Skin of body (tissue), 1 donor: ENCODE measurements at regions not wholly inside any gene's neighbourhood (a gene's known extent, or its start where the extent isn't known, plus 50 kb on each side); places are given as distances from the start of the nearest gene placed in this dataset.
A peak's percentile ranks its signal among the peaks of the same experiment; 100 is the strongest.

ENCODE experiments used
- DNase-seq: peaks from one replicate; lab custom pipeline; 2025; lab: John Stamatoyannopoulos, UW

DNA sequence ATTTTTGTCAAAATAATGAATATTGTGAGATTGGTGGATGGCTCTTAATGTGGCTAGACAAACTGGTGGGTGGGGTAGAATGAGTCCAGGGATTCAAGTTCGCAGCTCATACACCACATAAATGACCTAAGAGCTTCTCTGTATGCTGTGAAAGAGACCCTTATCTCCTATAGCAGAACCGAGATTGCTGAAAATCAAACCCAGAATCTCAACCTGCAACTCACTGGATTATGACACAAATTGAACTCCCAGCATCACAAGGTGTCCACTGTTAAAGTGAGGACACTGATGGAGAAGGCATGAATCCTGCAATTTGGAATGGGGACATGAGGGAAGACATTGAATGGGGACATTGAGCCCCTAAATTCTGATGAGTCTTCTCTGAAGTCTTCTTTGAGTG lies 51.3 kb upstream of the CNKSR3 start:
- no peak for DNase-seq

DNA sequence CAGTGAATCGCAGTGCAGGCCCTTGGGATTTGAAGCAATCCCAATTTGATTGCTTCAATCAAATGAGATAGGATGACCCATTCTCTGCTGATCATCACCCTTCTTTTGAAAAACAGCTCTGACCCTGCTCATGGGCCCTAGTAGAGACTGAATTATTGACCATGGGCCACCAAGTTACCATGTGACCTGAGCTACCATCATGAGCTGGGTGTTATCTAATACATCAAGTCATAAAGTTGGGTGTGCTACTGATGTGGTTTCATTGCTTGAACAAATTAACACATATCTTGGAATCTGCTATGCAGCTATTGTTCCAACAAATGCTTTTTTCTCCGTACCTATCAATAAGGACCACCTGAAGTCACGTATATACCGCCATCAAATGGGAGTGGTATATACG lies 54.8 kb upstream of the CNKSR3 start:
- no peak for DNase-seq

- DNase-seq: no peak
Measured at GRCh38 chr6:154566866-154567265, 56.4 kb upstream of the CNKSR3 start.

GRCh38 chr6:154567695-154568220 lies 57.3 kb upstream of the CNKSR3 start:
- no peak for DNase-seq

GRCh38 chr6:154569156-154569862 lies 58.8 kb upstream of the CNKSR3 start:
- no peak for DNase-seq

GRCh38 chr6:154570505-154570904 lies 60.0 kb upstream of the CNKSR3 start:
- no peak for DNase-seq

DNA sequence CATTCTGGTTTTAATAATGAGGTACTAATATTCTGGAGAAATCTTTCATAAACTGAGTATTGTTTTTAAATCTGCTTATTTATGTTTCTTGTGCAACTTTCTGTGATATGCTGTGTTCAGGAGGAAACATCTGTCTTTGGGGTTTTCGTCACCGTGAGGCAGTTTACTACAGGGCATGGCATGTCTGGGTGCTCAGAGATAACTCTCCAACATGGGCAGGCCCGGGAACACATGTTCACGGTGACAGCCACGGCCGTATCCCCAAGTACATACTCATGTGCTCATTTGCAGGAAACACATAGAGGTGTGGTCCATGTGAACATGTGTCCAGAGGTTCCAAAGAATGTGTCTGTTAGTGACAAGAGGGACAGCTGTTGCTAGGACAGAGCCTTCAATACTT lies 62.1 kb upstream of the CNKSR3 start:
- peak; percentile 14 for DNase-seq

GRCh38 chr6:154578004-154578559 lies 67.6 kb upstream of the CNKSR3 start:
- DNase-seq: no peak

DNA sequence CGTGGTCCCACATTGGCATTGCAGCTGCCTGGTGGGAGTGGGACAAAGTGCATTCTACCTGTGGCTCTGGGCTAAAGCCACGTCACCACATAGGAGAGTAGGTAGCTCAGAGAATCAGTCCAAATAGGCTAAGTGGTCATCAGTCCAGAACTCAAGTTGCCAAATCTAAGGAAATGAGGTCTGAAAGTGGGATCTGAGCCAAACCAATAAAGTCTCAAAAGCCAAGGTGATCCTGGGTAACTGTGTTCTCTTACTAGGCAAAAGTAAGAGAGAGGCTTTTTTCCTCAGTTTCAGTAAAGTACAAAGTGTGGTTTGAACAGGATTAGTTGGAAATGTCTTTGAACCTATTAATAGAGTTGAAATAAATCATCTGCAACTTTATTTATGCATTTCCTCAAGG lies 68.6 kb upstream of the CNKSR3 start:
- no peak for DNase-seq

DNA sequence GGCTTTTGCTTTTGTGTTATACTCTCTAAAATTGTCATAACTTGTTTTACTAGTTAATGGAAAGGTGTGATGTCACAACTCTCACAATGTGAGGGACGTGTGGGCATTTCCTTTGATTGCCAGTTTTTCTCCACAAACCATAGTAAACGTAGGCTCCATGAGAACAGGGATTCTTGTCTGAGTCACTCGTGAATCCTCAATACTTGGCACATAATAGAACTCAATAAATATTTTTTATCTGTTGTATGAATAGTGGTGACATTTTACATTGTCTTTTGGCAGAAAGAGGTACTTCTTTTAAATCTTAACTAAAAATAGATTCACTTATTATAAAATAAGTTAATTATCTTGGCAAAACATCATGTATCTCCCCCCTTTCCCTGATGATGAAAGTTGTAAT lies 69.0 kb upstream of the CNKSR3 start:
- DNase-seq: peak; percentile 64

GRCh38 chr6:154580397-154581135 lies 70.1 kb upstream of the CNKSR3 start:
- no peak for DNase-seq

GRCh38 chr6:154582696-154583095 lies 72.2 kb upstream of the CNKSR3 start:
- no peak for DNase-seq

DNA sequence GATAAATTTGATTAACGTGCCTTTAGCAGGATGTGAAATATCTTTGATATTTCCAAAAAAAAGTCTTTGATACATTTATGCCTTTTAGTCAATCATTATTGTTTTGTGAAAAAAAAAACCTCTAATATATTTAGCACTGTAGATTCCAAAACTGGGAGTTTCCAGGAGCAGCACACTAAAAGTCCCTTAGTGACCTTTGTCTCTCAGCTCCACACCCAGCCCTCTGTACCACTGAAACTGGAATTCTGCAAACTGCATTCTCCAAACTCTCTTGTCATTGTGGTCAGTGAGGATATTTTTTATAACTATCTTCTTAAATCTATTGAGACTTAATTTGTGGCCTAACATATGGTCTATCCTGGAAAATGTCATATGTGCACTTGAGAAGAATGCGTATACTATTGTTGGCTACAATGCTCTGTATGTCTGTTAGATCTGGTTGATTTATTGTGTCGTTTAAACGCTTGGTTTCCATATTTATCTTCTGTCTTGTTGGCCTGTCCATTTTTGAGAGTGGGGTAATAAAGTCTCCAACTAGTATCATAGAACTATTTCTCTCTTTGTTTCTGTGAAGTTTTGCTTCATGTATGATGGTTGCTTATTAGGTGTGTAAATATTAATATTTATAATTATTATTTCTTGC lies 73.2 kb upstream of the CNKSR3 start:
- no peak for DNase-seq

DNA sequence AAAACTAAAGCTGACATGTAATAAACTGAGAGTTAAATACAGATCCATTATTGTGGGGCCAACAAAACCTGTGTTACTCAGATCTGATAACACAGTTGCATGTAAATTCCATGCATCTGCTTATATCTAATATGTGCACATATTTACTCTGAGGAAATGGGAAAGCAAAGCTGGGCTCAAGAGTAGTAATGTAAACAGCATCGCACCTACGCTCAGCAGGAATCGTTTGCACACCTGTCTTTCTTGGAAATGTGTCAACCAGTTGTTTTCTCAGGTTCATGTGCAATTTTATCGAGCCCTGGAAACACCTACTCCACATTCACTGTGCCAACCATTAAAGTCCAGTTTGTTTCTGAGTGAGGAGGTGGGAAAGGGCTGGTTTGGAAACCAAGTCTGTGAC lies 80.3 kb upstream of the CNKSR3 start:
- no peak for DNase-seq

- no peak for DNase-seq
Measured at GRCh38 chr6:154591234-154591633, 80.7 kb upstream of the CNKSR3 start.

DNA sequence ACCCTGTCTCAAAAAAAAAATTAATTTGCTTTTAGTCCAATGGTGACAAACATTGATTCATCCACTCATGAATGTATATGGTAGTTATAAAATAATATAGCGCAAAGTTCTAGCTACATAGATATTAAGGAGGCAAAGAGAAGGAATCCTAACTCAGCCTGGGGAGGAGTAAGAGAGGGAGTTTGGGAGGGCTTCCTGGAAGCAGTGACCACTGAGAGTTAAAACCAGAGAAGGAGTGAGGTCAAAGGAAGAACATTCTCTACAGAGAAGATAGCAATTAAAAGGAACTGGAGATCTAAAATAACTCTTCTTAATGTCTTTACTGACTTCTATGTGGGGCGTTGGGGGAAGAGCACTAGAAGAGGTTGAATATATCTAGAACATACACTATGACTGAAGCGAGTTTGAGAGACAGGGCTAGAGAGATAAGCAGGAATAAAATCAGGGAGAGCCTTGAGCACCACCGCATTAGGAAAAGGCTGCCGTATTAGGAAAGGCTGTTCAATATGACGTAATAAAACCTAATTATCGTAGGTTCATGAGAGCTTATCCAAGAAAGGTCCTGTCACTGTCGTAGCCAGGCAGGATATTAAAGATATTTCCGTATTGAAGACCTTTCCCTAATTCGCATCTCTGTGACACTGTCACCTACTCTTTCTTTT lies 81.8 kb upstream of the CNKSR3 start:
- no peak for DNase-seq

DNA sequence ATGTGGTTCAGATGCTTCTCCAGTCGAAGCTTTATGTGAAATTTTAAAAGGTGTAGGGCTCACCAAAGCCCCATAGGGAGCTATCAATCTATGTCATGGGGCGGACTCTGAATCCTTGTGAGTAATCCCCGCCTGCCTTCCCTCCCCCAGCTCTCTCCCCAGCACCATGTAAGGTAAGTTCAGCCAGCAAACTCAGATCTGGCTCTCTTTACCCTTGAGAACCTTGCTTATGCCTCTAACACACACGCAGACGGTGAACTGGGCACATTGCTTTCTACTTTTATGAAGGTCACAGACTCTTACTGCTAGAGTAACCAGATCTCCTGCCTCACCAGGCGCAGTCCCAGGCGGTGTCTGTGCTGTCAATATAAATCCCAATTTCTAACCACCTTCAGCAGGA lies 82.6 kb upstream of the CNKSR3 start:
- no peak for DNase-seq

DNA sequence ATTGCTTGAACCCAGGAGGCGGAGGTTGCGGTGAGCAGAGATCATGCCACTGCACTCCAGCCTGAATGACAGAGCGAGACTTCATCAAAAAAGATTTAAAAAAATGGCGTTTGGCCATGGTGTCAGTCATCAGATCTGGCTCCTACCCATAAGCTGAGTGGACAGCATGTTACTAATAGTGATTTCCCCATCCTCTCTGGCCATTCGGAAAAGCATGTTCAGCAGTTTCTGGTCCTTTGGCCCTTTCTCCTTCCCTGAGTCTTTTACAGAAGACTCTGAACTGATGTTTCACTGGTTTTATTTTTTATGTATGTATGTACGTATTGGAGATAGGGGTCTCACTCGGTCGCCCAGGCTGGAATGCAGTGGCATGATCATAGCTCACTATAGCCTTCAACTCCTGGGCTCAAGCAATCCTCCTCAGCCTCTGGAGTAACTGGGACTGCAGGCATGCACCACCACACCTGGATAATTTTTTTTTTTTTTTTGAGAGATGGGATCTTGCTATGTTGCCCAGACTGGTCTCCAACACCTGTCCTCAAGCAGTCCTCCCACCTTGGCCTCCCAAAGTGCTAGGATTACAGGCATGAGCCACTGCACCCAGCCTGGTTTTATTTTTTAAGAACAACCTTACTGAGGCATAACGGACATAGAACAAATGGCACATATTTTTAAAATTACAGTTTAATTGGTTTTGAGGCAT lies 84.2 kb upstream of the CNKSR3 start:
- DNase-seq: no peak

DNA sequence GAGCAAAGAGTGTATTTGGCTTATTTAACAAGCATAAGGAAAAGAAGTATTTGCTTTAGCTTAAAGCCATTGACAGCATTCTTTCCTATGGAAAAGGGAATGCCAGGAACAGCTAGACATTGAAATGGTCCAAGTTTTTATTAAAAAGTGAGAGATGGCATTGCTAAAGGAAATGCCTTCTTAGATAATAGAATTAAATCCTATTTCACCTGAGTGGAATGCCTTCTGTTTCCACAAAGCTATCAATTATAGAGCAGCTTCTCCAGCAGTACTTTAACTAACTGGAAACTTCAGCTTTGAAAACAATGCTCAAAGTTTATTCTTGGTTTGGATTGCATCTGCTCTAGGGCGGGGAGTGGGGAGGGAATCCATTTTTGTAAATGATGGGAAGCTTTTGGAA lies 85.1 kb upstream of the CNKSR3 start:
- DNase-seq: peak; percentile 64

DNA sequence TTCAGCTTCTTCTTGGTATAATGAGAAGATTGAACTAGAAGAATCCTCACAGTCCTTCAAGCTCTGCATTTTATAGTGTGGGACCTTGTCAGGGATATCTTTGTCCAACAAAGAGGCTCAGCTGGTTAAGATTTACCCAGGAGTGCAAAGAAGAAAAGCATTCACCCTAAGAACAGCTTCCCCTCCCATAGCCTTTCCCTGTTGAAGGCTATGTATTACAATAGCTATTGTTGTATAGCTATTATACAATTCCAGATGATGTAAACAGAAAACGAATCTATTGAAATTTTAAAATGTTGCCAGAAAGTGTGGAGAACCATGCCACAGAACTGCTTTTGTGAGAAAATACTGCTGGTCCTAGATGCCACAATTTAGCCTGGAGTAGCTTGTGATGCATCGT lies 85.5 kb upstream of the CNKSR3 start:
- no peak for DNase-seq

GRCh38 chr6:154596701-154597100 lies 86.2 kb upstream of the CNKSR3 start:
- DNase-seq: no peak
